ENCODE measurements at regions not wholly inside any gene's neighbourhood (a gene's known extent, or its start where the extent isn't known, plus 50 kb on each side); places are given as distances from the start of the nearest gene placed in this dataset.

GRCh38 chr1:98352378-98352777 is 309.1 kb upstream of the SNX7 start:
- no peak for TF ChIP-seq EZH2phosphoT487 (IDR thresholded peaks at IDR 0.05; ENCODE audit: insufficient read depth, low read depth)
- no peak for TF ChIP-seq EZH2 (IDR thresholded peaks at IDR 0.05; ENCODE audit: insufficient read depth, poor library complexity, severe bottlenecking)
